GM19438 (cell line): ENCODE measurements at regions not wholly inside any gene's neighbourhood (a gene's known extent, or its start where the extent isn't known, plus 50 kb on each side); places are given as distances from the start of the nearest gene placed in this dataset.
"Not testable (repeated sequence)": the region's sequence is repeated elsewhere in the genome, so short reads cannot be mapped to it uniquely, and the experiment has no call there.

Source experiments
- ATAC-seq: cut with Tn5 transposase; IDR thresholded peaks from one replicate; pipeline ENCODE4 v1.9.1; 2021; ENCODE audit warnings: low read depth; ENCODE audit not compliant: unreplicated experiment

DNA sequence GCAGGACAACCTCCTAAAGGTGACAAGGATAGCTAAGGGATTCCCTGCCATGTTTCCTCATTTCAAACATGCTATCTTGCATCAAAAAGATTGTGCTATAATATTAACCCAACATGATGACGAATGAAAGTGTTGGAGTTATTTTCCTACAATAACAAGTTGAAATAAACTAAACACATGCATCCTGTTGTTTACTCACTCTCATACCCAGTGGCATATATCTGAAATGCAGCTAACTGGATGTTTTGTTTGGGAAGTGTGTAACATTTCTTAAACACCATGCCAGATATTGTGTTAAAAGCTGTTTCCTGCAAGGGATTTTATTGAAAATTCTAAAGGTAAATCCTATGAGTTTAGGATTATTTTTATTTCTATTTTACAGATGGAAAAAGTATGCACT is 139.6 kb downstream of the TFPI2 start:
- ATAC-seq = no peak

DNA sequence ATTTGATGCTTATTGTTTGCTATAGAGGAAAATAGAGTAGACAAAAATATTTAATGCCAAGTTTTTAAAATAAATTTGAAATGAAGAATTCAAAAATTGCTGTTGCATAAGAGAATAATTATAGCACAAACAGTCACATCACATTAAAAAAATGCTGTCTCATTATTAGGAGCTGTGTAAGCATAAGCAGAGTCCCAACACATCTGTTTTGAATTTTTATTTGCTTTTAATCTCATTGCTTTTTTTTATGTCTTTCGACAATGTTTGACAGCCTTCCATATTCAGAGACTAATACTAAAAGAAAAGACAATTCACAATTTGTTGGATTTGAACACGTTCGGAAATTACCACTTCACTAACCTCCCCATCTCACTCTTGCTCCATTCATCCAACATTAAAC is 143.5 kb downstream of the TFPI2 start:
- no peak for ATAC-seq

DNA sequence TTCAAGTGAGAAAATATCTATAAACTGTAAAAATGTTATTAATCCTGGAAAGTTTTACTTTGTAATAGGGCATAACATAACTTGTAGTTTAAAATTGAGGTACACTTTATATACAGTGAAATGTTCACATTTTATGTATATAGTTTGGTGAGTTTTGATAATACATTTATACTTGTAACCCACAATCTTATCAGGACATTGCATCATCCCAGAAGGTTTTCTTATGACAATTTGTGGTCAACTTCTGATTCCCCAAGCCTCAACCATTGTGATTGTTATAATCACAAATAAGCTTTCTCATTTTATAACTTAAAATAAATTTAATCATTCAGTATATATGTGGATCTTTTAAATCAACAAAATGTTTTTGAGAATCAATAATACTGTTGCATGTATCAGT is 151.1 kb downstream of the TFPI2 start:
- ATAC-seq = no peak

DNA sequence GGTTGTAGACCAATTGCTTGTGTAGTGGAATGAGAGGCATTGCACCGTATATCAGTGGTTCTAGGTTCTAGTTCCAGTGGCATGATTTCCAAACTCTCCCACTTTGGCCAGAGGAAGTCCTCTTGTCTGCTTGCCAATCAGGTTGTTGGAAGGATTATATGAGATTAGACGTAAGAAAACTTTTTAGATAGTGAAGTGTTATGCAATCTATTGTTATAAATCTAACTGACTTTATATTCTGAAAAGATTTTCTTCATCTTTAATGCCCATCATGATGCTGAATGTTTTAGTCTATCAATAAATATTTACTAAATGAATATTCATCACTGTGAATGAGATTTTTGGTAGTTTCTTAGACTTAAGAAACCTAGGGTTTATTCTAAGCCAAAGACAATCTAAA is 152.6 kb downstream of the TFPI2 start:
- ATAC-seq = no peak

DNA sequence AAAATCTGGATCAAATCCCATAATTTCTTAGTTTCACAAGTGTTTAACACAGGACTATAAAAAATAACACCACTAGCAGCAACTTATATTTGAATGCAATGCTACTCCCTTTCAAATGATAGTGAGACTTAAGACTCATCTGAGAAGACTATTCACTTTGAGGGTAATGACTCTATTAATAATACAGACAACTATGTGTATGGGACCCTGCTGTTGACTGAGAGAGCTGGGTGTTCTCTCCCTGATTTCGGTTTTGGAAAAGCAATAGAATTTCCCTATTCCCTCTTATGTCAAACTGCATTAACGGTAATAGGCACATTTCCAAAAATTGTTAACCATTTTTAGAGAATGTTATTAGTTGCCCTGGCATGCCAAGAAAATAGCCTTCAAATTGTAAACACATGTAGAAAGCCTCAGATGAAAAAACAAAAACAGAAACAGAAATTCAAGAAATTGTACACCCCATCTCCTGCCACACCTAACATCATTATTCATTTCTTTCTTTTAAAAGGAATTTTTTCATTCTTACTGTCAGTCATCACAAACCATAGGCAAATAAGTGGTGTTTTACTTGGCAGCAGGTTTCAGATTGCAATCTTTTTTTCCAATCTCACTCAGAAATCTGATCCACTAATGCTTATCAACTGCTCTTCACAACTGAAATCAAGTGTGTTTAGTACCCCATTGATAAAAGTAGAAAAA is 153.7 kb downstream of the TFPI2 start:
- no peak for ATAC-seq

DNA sequence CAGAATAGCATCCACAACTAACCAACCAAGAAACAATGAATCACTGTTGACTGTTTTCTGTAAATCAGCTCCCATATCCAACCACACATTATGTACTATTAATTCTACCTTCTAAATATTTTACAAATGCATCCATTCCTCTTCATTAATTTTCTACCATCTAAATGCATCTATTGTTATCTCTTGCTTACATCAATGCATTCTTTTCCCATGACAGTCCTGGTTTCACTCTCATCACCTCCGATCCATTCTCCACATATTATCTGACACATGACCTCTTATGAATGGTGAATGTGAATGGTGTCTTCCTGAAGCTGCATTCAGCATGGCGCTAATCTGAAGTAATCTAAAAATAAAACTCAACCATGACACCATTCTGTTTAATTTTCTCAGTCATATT is 153.8 kb upstream of the CALCR start:
- no peak for ATAC-seq

DNA sequence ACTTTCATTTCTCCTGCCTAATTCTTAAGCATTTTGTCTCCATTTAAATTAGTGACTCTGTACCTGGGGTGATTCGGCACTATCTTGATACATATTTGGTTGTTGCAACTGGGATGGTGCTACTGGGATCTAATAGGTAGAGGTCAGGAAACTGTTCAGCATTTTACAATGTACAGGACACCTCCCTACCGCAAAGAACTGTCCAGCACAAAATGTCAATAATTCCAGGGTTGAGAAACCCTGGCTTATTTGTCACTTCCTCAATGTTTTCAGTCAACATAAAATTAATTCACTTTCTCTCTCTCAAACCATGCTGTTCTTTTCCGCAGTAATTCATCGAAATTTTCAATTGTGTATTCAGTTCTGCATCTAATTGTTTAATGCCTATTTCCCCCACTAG is 151.4 kb upstream of the CALCR start:
- no peak for ATAC-seq

DNA sequence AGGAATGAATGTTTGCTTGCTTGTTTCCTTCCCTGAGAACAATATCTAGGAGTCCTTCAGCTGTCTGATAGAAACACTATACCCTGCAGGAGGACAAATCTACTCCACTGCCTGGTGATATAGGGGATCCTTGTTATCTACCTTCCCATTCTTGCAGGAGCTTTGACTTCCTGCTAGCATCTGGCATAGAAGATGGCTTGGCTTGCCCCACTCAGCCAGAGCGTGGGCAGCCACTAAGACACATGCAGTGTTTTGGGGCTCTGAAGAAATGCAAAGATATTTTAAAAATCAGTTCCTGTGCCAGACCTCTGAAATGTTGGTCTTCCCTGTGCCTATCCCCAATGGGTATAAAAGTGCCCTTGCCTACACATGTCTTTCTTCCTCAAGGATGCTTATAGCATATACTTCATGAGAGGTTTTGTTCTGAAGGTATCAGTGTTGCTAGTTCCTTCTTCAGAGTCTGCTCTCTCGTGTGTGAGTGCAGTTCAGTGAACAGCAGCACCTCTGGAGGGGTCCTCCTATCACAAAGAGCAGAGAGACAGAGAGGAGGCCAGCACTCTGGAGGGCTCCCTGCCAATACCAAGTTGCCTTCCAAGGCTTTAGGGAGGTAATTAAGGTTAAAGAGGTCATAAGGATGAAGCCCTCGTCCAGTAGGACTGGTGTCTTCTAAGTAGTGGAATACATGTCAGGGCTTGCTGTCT is 149.1 kb upstream of the CALCR start:
- no peak for ATAC-seq

DNA sequence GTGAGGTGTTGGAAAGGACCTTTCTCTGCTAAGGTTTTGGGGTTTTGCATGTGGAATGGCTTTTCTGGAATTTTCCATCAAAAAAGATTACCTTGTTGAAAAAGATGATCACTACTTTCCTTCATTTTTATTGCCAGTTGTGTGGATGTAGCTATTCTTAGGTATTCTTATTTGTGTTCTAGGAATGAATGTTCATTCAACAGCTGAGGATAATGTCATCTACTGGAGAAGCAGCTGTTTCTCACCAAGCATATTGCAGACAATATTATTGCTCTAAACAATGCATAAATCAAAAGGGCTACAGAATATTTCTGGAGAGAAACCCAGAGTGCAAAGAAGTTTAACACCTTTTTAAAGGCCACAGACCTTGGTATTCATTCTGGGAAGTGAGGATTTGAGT is 145.6 kb upstream of the CALCR start:
- no peak for ATAC-seq

DNA sequence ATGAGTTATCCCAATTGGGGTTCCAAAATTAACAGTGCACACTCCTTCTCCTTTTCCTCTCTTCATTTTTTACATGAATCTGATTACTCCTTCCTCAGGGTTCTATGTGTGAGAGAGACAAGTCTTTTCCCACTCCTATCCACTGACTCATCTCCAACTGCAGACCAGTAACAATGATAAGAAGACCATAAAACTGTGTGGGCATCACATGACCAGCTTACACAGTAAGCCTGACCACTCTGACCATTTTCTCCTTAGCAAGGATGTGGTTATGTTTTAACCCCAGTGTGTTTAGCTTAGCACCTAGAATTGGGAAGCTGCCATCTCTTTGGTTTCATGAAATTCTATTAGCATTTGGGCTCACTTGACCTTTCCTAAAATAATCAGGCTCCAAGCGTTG is 145.0 kb upstream of the CALCR start:
- no peak for ATAC-seq

DNA sequence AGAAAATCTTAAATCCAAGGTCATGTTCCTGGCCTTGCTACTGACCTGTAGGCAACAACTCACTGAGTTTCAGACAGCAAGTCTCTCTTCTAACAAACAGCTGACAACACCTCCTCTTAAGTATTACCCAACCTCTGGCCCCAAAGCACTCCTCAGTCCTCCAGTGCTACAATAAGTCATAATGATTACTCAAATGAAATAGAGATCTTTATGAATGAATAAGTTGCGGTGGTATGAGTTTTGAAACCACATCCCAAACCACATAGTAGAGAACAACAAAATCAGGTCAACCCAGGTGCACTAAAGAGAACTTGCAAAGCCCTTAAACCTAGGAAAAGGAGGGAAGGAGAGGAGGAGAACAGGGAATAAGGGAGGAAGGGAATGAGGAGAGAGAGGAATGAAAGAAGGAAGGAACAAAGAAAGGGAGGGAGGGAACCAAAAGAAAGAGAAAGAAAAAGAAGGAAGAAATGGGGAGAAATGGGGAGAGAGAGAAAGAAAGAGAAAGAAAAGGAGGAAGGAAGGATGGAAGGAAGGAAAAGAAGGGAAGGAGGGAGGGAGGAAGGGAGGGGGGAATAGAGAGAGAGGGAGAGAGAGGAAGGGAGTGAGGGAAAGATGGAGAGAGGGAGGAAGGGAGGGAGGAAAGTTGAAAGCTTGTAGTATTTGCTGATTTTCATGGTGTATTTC is 142.8 kb upstream of the CALCR start:
- no peak for ATAC-seq

DNA sequence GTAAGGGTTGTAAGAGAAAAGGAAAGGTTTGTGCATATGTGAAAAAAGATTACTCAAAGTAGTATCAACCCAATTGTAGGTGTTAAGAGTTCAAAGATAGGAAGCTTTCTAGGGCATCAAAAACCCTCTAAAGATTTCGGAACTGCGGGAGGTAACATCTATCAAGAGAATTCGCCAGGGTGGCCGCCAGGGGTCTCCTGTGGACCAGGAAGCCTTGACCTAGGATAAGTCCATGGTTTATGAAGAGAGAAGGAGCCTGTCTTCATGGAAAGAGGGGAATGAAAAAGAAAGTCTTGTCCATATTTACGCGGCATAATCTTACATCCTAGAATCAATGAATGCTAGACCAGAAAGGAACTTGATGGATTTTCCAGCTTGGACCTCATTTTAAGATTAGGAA is 140.7 kb upstream of the CALCR start:
- no peak for ATAC-seq

DNA sequence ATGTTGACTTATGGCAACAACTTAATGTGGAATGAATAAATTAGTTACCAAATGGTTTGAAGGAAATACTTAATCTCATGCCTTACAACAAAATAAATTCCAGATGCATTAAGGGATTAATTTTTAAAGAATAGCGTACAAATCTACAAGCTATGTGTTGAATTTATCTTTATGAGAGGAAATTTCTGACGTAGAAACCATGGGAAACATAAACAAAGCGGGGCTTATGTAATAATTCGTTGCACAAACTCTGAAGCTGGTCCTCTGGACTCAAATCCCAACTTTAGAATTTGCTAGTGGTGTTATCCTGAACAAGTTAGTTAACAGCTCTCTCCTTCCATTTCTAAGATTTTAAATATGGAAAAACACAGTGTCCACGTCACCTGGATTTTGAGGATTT is 137.4 kb upstream of the CALCR start:
- no peak for ATAC-seq

DNA sequence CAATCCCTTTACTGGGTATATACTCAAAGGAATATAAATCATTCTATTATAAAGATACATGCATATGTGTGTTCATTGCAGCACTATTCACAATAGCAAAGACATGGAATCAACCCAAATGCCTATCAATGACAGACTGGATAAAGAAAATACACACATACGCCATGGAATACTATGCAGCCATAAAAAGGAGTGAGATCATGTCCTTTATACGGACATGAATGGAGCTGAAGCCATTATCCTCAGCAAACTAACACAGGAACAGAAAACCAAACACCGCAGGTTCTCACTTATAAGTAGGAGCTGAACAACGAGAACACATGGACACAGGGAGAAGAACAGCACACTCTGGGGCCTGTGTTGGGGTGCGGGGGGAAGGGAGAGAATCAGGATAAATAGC is 133.7 kb upstream of the CALCR start:
- ATAC-seq = not testable (repeated sequence)

DNA sequence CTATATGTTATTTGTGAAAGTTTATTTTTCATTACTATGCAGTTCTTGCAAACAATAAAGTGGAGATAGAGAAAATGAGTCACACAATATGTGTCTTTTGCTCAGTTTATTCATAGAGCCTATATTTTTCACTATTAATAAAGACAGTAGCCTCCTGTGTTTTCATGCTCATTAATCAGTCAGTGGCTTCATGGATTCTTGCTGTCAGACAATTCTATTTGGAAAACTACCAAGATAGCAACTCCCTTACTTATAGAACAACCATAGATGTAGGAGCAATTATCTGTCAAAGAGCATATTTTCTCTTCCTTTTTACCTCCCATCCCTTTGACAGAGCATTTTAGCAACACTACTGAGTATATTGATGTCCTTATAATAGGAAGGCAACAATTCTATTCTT is 132.7 kb upstream of the CALCR start:
- no peak for ATAC-seq

DNA sequence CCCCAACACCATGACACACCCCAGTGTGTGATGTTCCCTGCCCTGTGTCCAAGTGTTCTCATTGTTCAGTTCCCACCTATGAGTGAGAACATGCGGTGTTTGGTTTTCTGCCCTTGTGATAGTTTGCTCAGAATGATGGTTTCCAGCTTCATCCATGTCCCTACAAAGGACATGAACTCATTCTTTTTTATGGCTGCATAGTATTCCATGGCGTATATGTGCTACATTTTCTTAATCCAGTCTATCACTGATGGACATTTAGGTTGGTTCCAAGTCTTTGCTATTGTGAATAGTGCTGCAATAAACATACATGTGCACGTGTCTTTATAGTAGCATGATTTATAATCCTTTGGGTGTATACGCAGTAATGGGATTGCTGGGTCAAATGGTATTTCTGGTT is 131.6 kb upstream of the CALCR start:
- ATAC-seq = not testable (repeated sequence)

DNA sequence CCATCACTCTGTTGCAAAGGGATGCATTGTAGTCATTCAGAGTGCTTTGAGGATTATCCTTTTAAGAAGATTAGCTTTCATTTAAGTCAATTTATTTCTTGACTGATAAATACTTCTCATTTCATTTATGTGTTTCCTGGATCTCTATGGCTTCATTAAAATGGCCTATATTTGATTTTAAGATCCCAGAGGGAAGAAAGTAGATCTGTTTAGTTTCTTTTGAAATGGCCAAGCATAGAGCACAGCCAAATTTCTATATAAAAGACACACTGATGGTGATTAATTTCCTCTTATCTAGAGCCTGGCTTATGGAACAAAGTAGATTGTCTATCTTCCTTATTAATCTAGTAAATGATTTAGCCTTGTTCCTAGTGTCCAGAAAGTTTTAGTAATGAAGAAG is 129.7 kb upstream of the CALCR start:
- no peak for ATAC-seq

DNA sequence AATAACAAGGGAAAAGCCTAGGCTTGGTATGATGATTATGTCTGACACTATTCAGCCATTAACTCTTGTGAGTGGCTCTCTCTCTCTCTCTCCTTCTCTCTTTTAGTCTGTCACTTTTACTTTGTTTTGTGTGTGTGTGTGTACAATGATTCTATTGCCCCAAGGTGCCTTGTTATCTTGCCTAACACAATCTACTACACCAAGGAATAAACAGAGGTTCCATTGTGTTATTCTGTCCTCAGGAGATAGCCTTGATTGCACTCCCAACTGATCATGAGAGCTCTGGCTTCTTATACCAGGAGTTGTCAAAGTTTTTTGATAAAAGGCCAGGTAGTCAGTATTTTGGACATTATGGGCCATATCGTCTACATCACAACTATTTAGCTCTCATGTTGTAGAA is 123.4 kb upstream of the CALCR start:
- ATAC-seq = no peak

DNA sequence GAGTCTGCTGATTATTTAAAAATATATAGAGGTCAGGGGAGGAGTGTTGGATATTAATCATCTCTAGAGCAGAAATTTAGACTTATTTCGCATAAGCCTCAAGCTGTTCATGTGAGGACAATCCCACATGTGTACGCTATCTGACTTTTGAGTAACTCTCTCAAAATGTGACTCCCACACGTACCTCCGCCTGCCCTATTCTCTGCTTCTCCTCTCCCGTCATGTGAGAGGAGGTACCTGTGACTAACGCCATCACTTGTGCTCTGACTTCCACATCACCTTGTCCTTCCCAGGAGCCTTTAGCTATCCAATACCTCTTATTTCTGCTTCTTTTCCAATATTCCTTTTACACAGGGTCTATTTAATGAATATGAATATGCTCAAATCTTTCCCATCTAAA is 119.3 kb upstream of the CALCR start:
- ATAC-seq = no peak

DNA sequence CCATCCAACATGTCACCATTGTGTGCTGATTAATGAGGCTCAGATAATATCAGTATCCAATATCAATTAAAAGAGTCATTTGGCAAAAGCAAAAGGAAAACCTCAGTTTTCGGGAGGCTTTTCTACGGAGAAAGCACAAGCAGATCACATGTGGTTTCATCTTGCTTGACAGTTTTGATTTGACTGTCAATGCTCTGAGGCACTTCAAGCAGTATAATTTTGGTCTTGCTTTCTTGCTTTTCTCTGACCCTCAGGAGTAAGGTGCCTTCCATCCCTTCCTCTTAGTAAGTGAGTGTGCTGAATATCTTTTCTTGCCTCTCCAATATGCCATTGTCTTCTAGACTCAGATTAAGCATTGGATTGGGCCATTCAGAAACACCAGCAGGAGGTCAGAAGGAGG is 115.5 kb upstream of the CALCR start:
- ATAC-seq = peak; percentile 60

DNA sequence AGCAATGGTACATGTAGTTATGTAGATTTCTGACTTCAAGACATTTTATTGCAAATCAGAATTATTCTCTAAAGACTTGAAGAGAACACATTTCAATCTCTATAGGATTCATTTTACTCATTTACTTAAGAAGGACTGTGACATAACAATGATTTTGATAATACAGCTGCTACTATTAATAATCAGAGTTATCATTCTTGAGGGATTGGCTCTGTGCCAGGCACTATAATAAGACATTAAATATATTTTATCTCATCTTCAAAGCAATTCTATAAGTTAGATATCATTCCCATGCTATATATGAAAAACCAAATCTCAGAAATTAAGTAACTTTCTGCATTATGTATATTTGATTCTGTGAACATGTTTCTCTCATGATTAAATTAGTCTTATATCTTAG is 103.7 kb upstream of the CALCR start:
- ATAC-seq = no peak
